ENCODE measurements at regions not wholly inside any gene's neighbourhood (a gene's known extent, or its start where the extent isn't known, plus 50 kb on each side); places are given as distances from the start of the nearest gene placed in this dataset.
"Not testable (repeated sequence)": the region's sequence is repeated elsewhere in the genome, so short reads cannot be mapped to it uniquely, and the experiment has no call there.

DNA sequence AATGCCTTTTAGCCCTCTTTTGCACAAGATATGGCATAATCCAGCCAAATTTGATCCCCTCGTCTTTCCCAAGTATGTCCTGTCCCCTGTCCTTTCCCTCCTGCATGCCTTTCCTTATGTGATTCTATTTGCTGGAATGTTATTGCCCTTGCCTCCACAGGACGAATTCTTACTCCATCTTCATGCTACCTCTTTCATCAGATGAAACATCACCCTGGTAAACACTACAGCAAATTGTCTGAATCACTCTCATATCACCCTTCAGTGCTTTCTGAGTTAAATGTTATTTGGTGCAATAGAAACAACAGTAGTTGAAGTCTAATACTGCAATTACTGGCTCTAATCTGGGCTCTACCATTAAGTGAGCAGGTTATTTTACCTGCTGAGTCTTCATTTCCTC is 52.2 kb upstream of the FAT1 start:
- no peak for DNase-seq (ENCODE audit: low spot score)

DNA sequence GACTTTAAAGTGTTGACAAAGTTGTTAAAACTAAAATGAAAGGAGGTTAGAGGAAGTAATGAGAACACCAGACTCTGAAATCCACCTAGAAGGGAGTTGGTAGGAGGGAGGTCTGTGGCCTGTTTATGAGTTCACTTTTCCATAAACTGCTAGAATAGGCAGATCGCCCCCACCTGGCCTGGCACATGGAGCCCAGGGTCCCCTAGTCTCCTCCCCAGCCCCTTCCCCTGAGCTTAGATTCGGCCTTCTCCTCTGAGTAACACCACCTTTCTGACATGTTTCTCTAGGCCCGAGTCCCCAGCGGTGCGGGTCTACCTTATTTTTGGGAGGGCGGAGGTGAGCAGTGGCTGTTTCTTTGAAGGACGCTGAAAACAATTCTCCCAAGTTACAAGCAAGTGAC is 54.5 kb upstream of the FAT1 start:
- DNase-seq (ENCODE audit: low spot score), result no peak

DNA sequence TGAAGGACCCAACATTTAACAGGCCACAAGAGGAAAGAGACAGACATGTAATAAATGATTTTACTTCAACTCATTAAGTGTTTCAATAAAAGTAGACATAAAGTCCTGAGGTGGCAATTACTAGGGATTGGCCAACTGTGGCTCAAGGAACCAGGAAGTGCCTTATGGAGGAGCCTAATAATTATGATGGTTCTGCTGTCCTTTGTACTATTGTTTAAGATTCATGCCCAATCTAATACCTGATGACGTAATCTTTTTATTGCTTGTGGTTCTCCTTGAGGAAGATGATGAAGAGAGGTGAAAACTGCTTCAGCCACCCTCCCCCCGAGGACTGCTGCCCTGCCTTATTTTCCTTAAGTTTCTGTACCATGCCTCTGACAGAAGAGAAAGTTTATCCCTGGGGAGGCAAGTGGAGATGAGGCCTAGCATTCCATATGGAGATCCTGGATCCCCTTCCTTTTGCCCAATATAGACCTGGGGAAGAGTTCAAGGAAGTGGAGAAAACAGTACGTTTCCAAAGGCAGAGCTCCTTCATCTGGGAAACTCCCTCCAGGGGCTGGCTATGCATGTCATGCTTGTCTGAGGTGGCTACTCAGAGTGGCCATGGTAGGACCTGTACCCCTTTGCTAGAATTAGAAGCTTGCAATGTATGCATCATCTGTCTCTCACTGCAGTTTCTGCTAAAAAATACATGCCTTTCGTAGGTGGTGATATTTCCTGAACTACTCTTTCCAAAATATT is 56.8 kb upstream of the FAT1 start:
- no peak for DNase-seq (ENCODE audit: low spot score)

DNA sequence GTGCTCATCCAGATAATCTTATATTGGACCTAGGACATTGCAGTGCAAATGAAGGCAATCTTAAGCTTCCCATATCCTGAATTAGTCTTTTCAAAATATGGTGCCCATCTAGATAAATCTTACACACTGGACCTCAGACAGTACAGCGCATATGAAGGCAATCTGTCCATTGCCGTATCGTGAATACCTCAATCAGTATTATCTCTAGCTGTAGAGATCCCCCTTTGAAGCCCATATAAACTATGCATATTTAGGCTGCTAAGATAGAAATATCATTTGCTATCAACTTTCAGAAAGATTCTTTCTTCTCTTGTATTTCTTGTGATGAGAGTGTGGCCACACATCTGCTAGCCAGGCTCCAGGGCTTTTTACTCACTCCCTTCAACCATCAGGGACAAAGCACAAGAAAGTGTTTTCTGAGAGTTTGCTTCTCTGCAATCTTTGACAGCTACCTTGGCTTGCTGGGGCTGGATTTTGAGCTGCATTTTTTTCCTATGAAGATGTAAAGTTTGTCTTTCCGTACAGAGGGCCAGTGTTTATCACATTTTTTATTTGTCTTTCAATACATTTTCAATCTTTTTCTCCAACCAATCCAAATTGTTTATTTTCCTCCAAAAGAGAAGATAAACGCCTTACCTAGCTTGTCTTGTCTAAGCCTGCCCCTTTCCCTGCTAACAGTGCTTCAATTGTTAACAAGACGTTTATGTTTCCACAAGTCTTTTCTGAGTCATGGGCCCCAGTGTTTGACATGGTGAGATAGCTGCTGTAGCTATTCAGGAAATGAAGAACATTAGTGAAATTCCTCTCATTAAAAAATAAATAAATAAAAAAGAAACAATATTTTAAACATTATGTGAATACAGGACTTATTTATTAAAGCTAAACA is 57.6 kb upstream of the FAT1 start:
- no peak for DNase-seq (ENCODE audit: low spot score)

DNA sequence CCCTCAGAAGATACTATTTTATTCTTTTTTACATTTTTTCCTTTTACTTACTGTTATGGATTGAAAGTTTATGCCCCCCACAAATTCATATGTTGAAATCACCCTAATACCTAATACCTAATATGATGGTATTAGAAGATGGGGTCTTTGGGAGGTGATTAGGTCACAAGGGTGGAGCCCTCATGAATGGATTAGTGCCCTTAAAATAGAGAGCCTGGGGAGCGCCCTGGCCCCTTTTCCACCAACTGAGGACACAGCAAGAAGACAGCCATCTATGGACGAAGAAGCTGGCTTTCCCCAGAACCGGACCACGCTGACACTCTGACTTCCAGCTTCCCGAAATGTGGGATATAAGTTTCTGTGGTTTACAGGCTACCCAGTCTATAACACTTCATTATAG is 58.6 kb upstream of the FAT1 start:
- no peak for DNase-seq (ENCODE audit: low spot score)

DNA sequence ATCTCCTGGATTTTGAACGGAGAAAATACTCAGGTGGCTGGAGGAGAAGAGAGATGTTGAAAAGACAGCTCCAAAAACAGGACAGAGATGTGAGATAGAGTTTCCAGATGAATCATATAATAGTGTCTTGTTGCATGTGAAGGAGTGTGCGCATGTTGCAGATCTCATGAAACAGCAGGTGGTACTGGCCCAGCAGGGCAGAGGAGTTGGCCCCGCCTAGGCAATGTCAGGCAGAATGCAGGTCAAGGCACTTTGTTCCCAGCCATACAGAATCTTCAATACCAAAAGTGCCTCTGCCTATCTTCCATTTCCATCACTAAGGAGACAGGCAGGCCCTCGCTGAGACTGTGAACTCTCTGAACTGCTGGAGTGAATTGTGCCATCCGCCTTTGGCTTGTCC is 63.9 kb upstream of the FAT1 start:
- no peak for DNase-seq (ENCODE audit: low spot score)

DNA sequence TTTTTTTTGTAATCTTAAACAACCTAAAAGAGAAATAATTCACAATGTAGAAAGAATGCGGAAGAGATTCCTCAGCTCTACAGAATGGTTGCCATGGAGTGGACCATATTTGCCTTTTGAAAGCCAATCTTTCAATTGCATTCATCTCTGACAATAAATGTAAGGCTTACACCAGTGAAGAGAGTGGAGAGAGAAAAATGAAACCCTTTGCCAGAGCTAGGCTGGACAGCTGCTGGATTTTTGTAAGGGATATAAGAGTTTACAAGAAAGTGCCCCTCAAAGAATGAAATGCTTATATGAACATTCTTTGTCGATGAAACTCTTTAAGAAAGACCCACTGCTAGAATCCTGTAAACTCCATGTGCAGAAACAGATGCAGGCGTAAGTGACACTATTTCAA is 66.0 kb upstream of the FAT1 start:
- no peak for DNase-seq (ENCODE audit: low spot score)

DNA sequence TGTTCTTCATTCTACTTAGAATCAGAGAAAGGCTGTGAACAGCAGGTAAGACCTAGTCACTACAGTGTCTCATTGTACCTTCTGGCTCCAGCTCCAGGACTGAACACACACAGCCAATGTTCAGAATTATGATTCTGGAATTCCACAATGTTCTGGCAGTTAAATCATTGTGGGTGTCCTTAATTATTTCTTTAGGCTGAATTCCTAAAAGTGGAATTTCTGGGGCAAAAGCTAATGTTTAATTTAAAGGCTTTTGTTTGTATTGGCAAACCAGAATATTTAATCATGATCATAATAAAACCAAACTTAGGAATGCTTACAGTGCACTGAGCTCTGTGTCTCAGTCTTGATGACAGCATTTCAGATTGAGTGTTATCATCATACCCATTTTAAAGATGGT is 67.0 kb upstream of the FAT1 start:
- no peak for DNase-seq (ENCODE audit: low spot score)

DNA sequence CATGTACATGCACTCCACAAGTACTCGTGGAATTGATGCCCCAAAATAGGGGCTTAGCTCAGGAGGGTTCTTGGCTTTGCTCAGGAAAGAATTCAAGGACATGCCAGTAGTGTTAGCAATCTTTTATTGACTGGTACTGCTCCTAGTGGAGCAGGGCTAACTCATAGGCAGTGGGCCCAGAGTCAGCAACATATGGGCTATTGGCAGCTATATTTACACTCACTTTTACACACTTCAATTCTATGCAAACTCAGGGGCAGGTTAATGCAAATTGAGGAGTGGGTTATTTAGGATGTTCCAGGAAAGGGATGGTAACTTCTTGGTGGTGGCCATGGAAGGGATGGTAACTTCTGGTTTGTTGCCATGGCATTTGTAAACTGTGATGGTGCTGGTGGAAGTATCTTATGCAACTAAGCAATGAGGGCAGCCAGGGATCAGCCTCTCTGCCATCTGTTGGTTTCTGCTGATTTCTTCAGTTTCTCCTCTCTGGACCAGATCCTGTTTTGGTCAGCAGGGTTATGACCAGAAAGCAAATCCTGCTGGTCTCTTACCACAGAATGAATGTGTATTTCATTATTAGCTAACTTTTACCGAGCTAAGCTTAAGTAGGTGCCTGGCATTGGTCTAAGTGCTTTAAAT is 69.2 kb upstream of the FAT1 start:
- no peak for DNase-seq (ENCODE audit: low spot score)

DNA sequence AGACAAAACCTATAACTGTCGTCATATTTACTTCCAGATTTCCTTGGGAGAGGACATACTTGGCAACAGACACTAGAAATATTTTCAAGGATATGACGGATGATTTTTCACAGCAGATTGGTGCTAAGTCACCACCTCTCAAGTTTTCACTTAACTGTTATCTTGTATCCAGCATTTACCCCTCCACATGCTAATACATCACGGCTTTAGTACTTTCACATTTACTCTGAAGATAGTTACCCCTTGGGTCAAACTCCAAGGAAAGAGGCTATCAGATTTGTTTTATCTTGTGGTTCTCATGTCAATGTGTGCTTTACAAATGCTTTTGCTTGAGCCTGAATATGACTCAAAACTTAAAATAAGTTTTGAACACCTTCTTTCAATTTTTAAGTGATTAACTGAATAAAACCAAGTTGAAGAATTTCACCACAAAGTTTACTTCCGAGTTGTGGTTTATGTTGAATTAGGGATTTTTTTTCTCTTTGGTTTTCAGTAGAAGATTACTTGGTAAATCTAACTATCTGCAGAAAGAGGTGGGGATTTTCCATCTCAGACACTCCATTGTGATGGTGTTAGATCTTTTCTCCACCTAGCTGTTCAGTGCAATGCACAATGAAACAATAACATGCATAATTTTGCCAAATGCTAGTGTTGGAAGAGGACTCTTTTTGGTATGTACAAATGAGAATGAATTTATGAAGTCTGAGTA is 75.4 kb upstream of the FAT1 start:
- DNase-seq (ENCODE audit: low spot score), result no peak

DNA sequence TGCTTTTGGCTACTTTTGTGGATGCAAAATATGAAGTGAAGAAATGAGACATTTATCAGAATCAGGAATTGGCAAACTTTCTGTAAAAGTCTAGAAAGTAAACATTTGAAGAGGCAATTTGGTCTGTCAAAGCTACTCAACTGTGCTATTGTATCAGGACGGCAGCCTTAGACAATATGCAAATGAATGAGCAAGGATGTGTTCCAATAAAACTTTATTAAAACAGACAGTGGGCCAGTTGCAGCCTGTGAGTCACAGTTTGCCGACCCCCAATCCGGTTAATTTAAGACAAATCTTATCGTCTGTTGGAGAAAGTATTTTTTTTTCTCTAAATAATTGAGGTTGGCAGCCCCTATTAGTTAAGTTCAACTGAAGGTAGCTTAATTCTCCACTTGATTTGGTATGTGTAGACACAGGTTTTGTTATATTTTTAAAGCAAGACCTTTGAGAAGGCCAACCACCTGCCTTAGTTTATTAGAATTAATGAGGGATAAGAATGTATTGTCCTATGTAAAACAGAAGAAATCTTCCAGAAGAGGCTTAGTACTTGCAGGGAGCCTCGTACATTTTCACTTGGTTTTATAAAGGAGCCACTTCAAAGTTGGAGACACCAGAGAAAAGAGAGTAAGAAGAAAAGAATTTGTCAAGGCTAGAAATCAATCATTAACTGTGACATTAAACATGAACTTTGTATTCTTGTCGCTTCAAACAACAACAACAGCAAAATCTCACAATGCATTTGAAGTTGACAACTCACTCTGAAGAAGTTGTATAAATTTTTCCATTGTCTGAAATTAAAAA is 81.6 kb upstream of the FAT1 start:
- no peak for DNase-seq (ENCODE audit: low spot score)

DNA sequence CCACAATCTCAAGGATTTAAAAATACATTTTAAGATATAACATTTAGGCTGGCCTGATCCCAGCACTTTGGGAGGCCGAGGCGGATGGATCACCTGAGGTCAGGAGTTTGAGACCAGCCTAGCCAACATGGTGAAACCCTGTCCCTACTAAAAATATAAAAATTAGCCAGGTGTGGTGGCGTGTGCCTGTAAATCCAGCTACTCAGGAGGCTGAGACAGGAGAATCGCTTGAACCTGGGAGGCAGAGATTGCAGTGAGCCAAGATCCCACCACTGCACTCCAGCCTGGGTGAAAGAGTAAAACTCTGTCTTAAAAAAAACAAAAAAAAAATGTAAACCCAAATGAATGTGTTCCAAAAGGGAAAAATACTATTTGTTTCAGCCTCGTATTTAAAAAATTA is 82.3 kb upstream of the FAT1 start:
- DNase-seq (ENCODE audit: low spot score), result not testable (repeated sequence)

DNA sequence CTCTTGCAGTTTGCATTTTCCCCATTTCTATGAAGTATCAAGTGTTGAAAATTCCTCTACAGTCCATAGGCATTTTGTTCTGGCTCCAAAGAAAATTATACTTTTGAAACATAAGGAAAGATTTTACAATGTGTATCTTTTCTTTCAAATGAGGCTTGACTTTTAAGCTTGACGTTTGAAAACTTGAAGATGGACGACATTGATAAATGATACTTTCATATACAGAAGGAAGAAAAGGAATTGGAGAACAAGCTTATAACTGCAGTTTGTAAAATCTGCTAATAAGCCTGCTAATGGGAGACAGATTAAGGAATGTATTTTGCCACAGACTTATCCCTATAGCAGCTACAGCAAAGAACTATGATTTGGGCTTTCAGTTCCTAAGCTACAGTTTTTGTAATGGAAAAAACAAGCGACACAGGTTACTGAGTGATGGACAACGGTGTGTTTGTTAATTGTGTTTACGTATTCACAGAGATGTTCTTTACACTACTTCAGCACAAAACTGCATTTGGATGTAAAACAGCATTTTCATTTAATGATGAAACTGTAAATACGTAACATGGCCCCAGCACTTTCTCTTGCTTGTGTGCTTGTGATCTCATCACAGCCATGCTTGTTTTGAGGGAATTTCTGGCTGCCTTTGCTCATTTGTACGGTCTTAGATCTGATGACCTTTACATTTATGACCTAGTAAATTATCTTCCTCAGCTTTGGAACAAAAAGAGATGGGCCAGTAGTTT is 83.2 kb upstream of the FAT1 start:
- DNase-seq (ENCODE audit: low spot score), result no peak

DNA sequence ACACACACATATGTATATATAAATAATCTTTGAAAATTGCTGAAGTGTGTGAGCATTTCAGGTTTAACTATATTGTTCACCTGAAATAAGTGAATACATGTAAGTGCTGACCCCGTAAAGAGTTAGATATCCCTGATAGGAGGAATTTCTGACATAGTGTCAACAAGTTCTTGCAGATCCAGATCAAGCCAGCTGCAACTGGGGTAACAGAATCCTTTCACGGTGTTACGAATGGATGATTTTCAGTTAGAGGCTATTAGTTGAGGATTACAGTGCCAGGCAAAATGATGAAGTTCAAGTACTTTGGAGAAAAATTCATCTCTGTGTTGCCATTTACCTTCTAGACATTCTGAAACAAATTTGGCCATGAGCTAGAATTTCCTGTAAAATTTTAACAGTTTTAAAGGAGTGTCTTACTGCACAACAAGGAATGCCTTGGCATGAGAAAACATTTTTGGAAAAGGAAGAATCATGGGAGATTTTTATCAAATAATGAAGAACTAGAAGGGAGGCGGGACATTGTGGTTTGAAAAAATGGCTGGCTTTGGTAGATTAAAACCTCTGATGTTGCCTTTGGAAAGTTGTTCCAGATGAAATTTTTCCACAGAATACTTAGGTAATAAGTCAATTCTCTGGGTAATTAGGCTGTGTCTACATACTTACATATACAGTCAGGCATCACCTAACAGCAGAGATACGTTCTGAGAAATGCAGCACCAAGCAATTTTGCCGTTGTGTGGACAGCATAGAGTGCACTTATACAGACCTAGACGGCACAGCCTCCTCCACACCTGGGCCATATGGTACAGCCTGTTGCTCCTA is 84.4 kb upstream of the FAT1 start:
- DNase-seq (ENCODE audit: low spot score), result no peak

DNA sequence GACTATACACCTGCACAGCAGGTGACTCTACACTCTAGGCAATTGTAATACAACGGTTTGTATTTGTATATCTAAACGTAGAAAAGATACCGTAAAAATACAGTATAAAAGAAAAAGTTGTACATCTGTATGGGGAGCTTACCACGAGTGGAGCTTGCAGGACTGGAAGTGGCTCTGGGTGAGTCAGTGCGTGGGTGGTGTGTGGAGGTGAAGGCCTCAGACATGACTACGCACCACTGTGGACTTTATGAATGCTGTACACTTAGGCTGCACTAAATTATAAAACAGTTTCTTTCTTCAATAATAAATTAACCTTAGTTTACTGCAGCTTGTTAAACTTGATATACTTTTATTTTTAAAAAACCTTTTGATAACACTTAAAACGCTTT is 85.0 kb upstream of the FAT1 start:
- DNase-seq (ENCODE audit: low spot score), result no peak

DNA sequence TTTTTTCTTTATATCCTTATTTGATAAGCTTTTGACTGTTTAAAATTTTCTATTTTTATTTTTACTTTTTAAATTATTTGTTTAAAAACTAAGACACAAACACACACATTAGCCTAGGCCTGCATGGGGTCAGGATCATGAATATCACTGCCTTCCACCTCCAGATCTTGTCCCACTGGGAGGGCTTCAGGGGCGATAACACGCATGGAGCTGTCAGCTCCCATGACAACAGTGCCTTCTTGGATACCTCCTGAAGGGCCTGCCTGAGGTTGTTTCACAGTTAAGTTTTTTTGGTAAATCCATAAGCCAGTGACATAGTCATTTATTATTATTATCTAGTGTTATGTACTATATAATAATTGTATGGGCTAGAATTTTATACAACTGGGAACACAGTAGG is 85.4 kb upstream of the FAT1 start:
- DNase-seq (ENCODE audit: low spot score), result no peak

DNA sequence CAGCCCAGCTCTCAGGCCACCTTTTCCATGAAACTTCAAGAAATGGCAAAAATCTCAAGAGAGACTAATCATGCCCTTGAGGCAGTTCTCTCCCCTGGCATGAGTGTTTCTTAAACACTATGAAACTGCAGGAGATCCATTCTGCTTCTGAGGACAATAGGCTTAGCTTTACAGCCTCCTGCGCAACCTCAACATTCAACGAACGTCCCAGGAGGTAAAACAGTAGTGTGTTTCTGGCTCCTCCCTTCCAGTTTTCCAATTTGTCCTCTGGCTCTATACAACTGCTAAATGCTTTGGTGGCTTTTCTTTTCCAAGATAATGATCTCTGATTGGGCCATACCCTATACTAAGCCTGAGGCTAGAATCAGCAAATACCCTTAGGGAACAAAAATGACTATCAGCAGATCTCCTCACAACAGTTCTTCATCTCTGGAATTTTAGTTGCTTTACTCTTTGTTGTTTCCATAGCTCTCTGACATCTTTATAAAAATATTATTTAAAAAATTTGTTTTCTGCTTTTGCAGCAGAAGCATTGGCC is 87.0 kb upstream of the FAT1 start:
- no peak for DNase-seq (ENCODE audit: low spot score)

DNA sequence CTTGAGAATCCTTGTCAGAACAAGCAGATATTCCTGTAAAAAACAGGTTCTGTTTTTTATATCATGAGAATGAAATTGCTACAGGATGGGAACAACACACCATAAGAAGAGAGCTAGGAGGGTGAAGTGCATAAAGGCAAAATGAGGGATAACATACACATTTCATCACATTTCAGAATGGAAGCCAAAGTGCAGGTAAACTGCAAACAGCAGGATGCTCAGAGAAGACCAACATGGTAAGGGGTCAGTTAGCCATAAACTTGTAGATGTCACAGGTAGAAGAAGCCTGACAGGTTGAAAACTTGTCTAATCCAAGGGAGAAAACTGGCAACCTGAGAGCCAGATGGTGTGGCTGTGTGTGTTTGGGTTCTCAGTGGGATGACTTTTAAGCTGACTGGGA is 88.9 kb upstream of the FAT1 start:
- DNase-seq (ENCODE audit: low spot score), result no peak

DNA sequence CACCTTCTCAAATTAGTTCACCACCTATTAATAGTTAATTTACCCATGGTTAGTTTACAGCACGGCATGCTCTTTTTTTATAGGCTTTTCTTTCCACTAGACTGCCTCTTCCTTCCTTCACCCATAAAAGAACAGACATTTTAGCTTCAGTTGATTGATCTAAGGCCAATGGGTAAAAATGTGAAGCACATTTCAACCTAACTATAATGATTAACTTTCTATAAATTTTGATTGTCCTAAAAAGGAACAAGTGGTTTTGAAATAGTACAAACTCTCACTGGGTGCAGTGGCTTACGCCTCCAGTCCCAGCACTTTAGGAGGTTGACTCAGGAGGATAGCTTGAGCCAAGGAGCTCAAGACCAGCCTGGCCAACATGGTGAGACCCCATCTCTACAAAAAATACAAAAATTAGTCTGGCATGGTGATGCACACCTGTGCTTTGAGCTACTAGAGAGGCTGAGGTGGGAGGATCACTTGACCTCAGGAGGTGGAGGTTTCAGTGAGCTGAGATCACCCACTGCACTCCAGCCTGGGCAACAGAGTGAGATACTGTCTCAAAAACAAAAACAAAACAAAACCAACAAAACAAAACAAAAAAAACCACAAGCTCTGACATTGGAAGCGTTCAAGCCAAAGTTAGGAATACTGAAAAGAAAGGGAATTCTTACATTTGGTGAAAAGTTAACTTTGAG is 89.9 kb upstream of the FAT1 start:
- DNase-seq (ENCODE audit: low spot score), result no peak

All from HuH-7.5 (cell line).